GM23338 (cell line): ENCODE measurements at regions not wholly inside any gene's neighbourhood (a gene's known extent, or its start where the extent isn't known, plus 50 kb on each side); places are given as distances from the start of the nearest gene placed in this dataset.

Experiments used
- CREB1 ChIP-seq: fragments of 250-450 bp; sonication (Bioruptor Pico); IDR thresholded peaks from 2 replicates; pipeline ENCODE4 v1.5.0; 2020; ENCODE audit warnings: low read depth, mild to moderate bottlenecking, moderate library complexity
- EZH2 ChIP-seq: fragments of 200-600 bp; sonication (generic); IDR thresholded peaks from one replicate; pipeline ENCODE4 v1.8.0; 2017; ENCODE audit warnings: antibody characterized with exemption, mild to moderate bottlenecking, low read depth; ENCODE audit not compliant: unreplicated experiment
- EZH2phosphoT487 ChIP-seq: fragments of 200-600 bp; sonication (generic); IDR thresholded peaks from one replicate; pipeline ENCODE4 v1.8.1; 2018; ENCODE audit warnings: antibody characterized with exemption; ENCODE audit not compliant: unreplicated experiment
- JUNB ChIP-seq: IDR thresholded peaks from one replicate; pipeline ENCODE4 v1.6.1; 2016; ENCODE audit warnings: antibody characterized with exemption; ENCODE audit not compliant: unreplicated experiment
- POLR2AphosphoS5 ChIP-seq: IDR thresholded peaks from 2 replicates; pipeline ENCODE4 v1.6.1; 2016; ENCODE audit warnings: antibody characterized with exemption, low read depth
- ZNF331 ChIP-seq: fragments of 250-450 bp; sonication (Bioruptor Pico); IDR thresholded peaks from 2 replicates; pipeline ENCODE4 v1.5.0; 2020; ENCODE audit warnings: low read depth, mild to moderate bottlenecking, moderate library complexity
- TF ChIP-seq, protein P1 (sequence below), 2 experiments: fragments of 200-600 bp in 1 of 2; sonication (generic) in 1 of 2; conservative IDR thresholded peaks; 2 replicates each; pipeline versions ENCODE4 v1.5.1 to v1.6.1; 2016 to 2017; ENCODE audit warnings: antibody characterized with exemption in 2 of 2, low read depth in 2 of 2, mild to moderate bottlenecking in 2 of 2, moderate library complexity in 1 of 2
- TF ChIP-seq, protein P2 (sequence below): IDR thresholded peaks from one replicate; pipeline ENCODE4 v1.6.1; 2018; ENCODE audit warnings: antibody characterized with exemption; ENCODE audit not compliant: unreplicated experiment

GRCh38 chr10:30719832-30720231 is 90.3 kb upstream of the LYZL2 start:
- TF ChIP-seq, protein P1, sequence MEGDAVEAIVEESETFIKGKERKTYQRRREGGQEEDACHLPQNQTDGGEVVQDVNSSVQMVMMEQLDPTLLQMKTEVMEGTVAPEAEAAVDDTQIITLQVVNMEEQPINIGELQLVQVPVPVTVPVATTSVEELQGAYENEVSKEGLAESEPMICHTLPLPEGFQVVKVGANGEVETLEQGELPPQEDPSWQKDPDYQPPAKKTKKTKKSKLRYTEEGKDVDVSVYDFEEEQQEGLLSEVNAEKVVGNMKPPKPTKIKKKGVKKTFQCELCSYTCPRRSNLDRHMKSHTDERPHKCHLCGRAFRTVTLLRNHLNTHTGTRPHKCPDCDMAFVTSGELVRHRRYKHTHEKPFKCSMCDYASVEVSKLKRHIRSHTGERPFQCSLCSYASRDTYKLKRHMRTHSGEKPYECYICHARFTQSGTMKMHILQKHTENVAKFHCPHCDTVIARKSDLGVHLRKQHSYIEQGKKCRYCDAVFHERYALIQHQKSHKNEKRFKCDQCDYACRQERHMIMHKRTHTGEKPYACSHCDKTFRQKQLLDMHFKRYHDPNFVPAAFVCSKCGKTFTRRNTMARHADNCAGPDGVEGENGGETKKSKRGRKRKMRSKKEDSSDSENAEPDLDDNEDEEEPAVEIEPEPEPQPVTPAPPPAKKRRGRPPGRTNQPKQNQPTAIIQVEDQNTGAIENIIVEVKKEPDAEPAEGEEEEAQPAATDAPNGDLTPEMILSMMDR (conservative IDR thresholded peaks at IDR 0.05; ENCODE audit: low read depth in 2 of 2), result no peak
- TF ChIP-seq EZH2phosphoT487 (no peak), POLR2AphosphoS5 (no peak), EZH2 (no peak), JUNB (no peak), CREB1 (CRISPR knock-in tag) (no peak), ZNF331 (CRISPR knock-in tag) (no peak)
- TF ChIP-seq, protein P2, sequence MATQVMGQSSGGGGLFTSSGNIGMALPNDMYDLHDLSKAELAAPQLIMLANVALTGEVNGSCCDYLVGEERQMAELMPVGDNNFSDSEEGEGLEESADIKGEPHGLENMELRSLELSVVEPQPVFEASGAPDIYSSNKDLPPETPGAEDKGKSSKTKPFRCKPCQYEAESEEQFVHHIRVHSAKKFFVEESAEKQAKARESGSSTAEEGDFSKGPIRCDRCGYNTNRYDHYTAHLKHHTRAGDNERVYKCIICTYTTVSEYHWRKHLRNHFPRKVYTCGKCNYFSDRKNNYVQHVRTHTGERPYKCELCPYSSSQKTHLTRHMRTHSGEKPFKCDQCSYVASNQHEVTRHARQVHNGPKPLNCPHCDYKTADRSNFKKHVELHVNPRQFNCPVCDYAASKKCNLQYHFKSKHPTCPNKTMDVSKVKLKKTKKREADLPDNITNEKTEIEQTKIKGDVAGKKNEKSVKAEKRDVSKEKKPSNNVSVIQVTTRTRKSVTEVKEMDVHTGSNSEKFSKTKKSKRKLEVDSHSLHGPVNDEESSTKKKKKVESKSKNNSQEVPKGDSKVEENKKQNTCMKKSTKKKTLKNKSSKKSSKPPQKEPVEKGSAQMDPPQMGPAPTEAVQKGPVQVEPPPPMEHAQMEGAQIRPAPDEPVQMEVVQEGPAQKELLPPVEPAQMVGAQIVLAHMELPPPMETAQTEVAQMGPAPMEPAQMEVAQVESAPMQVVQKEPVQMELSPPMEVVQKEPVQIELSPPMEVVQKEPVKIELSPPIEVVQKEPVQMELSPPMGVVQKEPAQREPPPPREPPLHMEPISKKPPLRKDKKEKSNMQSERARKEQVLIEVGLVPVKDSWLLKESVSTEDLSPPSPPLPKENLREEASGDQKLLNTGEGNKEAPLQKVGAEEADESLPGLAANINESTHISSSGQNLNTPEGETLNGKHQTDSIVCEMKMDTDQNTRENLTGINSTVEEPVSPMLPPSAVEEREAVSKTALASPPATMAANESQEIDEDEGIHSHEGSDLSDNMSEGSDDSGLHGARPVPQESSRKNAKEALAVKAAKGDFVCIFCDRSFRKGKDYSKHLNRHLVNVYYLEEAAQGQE, result no peak
